H9 (cell line): ENCODE measurements at regions not wholly inside any gene's neighbourhood (a gene's known extent, or its start where the extent isn't known, plus 50 kb on each side); places are given as distances from the start of the nearest gene placed in this dataset.

ENCODE experiments used
- DNase-seq: peaks from one replicate; pipeline ENCODE4 v3.0.0-alpha.2; 2017
- H2AFZ ChIP-seq: one replicate; pipeline ENCODE4 v1.6.1; 2013; ENCODE audit warnings: mild to moderate bottlenecking, low read length, control low read depth, moderate library complexity
- H2AK5ac ChIP-seq: 2 replicates; pipeline ENCODE4 v1.6.1; 2013; ENCODE audit warnings: low read length, control low read depth, mixed read lengths; ENCODE audit not compliant: insufficient read length
- H2BK120ac ChIP-seq: one replicate; pipeline ENCODE4 v1.6.1; 2013; ENCODE audit warnings: low read depth, mild to moderate bottlenecking, low read length, control low read depth, inconsistent platforms; ENCODE audit not compliant: poor library complexity, severe bottlenecking
- H2BK12ac ChIP-seq: 2 replicates; pipeline ENCODE4 v1.6.1; 2013; ENCODE audit warnings: low read length, control low read depth, mixed read lengths, low read depth; ENCODE audit not compliant: insufficient read length
- H2BK15ac ChIP-seq: 2 replicates; pipeline ENCODE4 v1.6.1; 2013; ENCODE audit warnings: low read depth, low read length, control low read depth
- H2BK20ac ChIP-seq: one replicate; pipeline ENCODE4 v1.6.1; 2013; ENCODE audit warnings: low read depth, mild to moderate bottlenecking, low read length, control low read depth, inconsistent platforms; ENCODE audit not compliant: poor library complexity, severe bottlenecking
- H2BK5ac ChIP-seq: 2 replicates; pipeline ENCODE4 v1.6.1; 2013; ENCODE audit warnings: low read length, control low read depth, mixed read lengths; ENCODE audit not compliant: insufficient read length
- H3K14ac ChIP-seq: 2 replicates; pipeline ENCODE4 v1.6.1; 2013; ENCODE audit warnings: low read length, control low read depth; ENCODE audit not compliant: insufficient read depth
- H3K18ac ChIP-seq: 2 replicates; pipeline ENCODE4 v1.6.1; 2013; ENCODE audit warnings: low read depth, mild to moderate bottlenecking, mixed read lengths, low read length, control low read depth; ENCODE audit not compliant: insufficient read length
- H3K23ac ChIP-seq: 2 replicates; pipeline ENCODE4 v1.6.1; 2013; ENCODE audit warnings: low read length, control low read depth, mixed read lengths, low read depth; ENCODE audit not compliant: insufficient read length
- H3K23me2 ChIP-seq: 2 replicates; pipeline ENCODE4 v1.6.1; 2013; ENCODE audit warnings: low read depth, mild to moderate bottlenecking, mixed read lengths, low read length, control low read depth; ENCODE audit not compliant: insufficient read length, poor library complexity, severe bottlenecking
- H3K27ac ChIP-seq: 2 replicates; pipeline ENCODE4 v1.5.1; 2013; ENCODE audit warnings: low read length, control low read depth, mixed read lengths, low read depth; ENCODE audit not compliant: insufficient read length
- H3K27me3 ChIP-seq: 2 replicates; pipeline ENCODE4 v1.6.1; 2013; ENCODE audit warnings: low read length, control low read depth, inconsistent platforms; ENCODE audit not compliant: insufficient read depth
- H3K4ac ChIP-seq: 2 replicates; pipeline ENCODE4 v1.6.1; 2013; ENCODE audit warnings: low read depth, mild to moderate bottlenecking, control low read depth, inconsistent platforms, low read length, moderate library complexity
- H3K4me1 ChIP-seq: 2 replicates; pipeline ENCODE4 v1.6.1; 2013; ENCODE audit warnings: low read length, control low read depth, inconsistent platforms; ENCODE audit not compliant: insufficient read depth
- H3K4me2 ChIP-seq: 2 replicates; pipeline ENCODE4 v1.6.1; 2013; ENCODE audit warnings: low read length, control low read depth, mixed read lengths; ENCODE audit not compliant: insufficient read length, insufficient read depth
- H3K56ac ChIP-seq: 2 replicates; pipeline ENCODE4 v1.6.1; 2013; ENCODE audit warnings: low read depth, mild to moderate bottlenecking, mixed read lengths, low read length, control low read depth; ENCODE audit not compliant: insufficient read length
- H3K79me1 ChIP-seq: 2 replicates; pipeline ENCODE4 v1.6.1; 2013; ENCODE audit warnings: low read depth, mild to moderate bottlenecking, moderate library complexity, low read length, control low read depth, inconsistent platforms; ENCODE audit not compliant: insufficient read depth, poor library complexity, severe bottlenecking
- H3K79me2 ChIP-seq: 2 replicates; pipeline ENCODE4 v1.6.1; 2013; ENCODE audit warnings: low read length, control low read depth, inconsistent platforms; ENCODE audit not compliant: insufficient read depth
- H3K9ac ChIP-seq: 2 replicates; pipeline ENCODE4 v1.6.1; 2013; ENCODE audit warnings: low read length, control low read depth, mixed read lengths; ENCODE audit not compliant: insufficient read length; ENCODE audit errors: extremely low read depth
- H3K9me3 ChIP-seq: one replicate; pipeline ENCODE4 v1.6.1; 2013; ENCODE audit warnings: low read depth, low read length, inconsistent platforms; ENCODE audit not compliant: control insufficient read depth
- H3T11ph ChIP-seq: one replicate; pipeline ENCODE4 v1.6.1; 2013; ENCODE audit warnings: mild to moderate bottlenecking, low read length, control low read depth, inconsistent platforms
- H4K20me1 ChIP-seq: one replicate; pipeline ENCODE4 v1.6.1; 2013; ENCODE audit not compliant: control insufficient read depth, insufficient read length, insufficient read depth
- H4K5ac ChIP-seq: 2 replicates; pipeline ENCODE4 v1.6.1; 2013; ENCODE audit warnings: low read depth, mild to moderate bottlenecking, mixed read lengths, low read length, control low read depth; ENCODE audit not compliant: insufficient read length
- H4K8ac ChIP-seq: replicated peaks from 2 replicates; pipeline ENCODE4 v1.6.1; 2013; ENCODE audit warnings: low read length, control low read depth, mixed read lengths, low read depth; ENCODE audit not compliant: insufficient read length
- H4K91ac ChIP-seq: 2 replicates; pipeline ENCODE4 v1.6.1; 2013; ENCODE audit warnings: low read depth, mild to moderate bottlenecking, moderate library complexity, mixed read lengths, low read length, control low read depth; ENCODE audit not compliant: insufficient read length
- H3K27ac Mint-ChIP-seq, 3 experiments: 2 replicates in 2 of 3; 3 replicates in 1 of 3; pipeline ENCODE4 v1.8.0; 2020 to 2021; ENCODE audit warnings: mixed read lengths in 3 of 3, mild to moderate bottlenecking in 1 of 3, moderate library complexity in 1 of 3
- H3K27me3 Mint-ChIP-seq: 2 replicates; pipeline ENCODE4 v1.8.0; 2021; ENCODE audit warnings: low read depth, mild to moderate bottlenecking, moderate library complexity, mixed read lengths
- H3K36me3 Mint-ChIP-seq, 3 experiments: 2 replicates in 2 of 3; 3 replicates in 1 of 3; pipeline ENCODE4 v1.8.0; 2020 to 2021; ENCODE audit warnings: low read depth in 3 of 3, mixed read lengths in 3 of 3; ENCODE audit not compliant: insufficient read depth in 1 of 3
- H3K4me1 Mint-ChIP-seq, 2 experiments: 2 replicates each; pipeline ENCODE4 v1.8.0; 2020; ENCODE audit warnings: mixed read lengths in 2 of 2
- H3K4me3 Mint-ChIP-seq, 2 experiments: 2 replicates in 1 of 2; 3 replicates in 1 of 2; pipeline ENCODE4 v1.8.0; 2020 to 2021; ENCODE audit warnings: mild to moderate bottlenecking in 2 of 2, mixed read lengths in 2 of 2, moderate library complexity in 1 of 2
- H3K9me3 Mint-ChIP-seq, 2 experiments: 2 replicates in 1 of 2; 3 replicates in 1 of 2; pipeline ENCODE4 v1.8.0; 2020; ENCODE audit warnings: mild to moderate bottlenecking in 2 of 2, mixed read lengths in 2 of 2, moderate library complexity in 1 of 2
- WGBS: extraction: QIAGEN DNeasy Blood & Tissue Kit; methylation state at CpG from one replicate; pipeline ENCODE4 v1.1.7; 2013; ENCODE audit warnings: missing lambda C conversion rate, low lambda C conversion rate, mixed read lengths; ENCODE audit not compliant: insufficient read length; ENCODE audit errors: extremely low coverage; 5-methylcytosine and 5-hydroxymethylcytosine counted together
- TF ChIP-seq, protein P1 (sequence below): fragments of 200-600 bp; sonication (generic); conservative IDR thresholded peaks from 3 replicates; pipeline ENCODE4 v1.8.0; 2021; ENCODE audit warnings: antibody characterized with exemption, mild to moderate bottlenecking

- Histone ChIP-seq H2BK12ac (no peak overlapping the region), H4K91ac (no peak overlapping the region), H2AK5ac (no peak overlapping the region), H3K18ac (no peak overlapping the region), H4K20me1 (no peaks in the 10 kb centered on the region), H2BK20ac (no peak overlapping the region), H2AFZ (no peak overlapping the region), H3K4me2 (no peak overlapping the region), H3K56ac (no peak overlapping the region), H3K79me1 (no peaks in the 10 kb centered on the region), H3K79me2 (no peaks in the 10 kb centered on the region), H3T11ph (no peak overlapping the region), H4K8ac (no peak overlapping the region), H3K27me3 (no peaks in the 10 kb centered on the region), H3K4me1 (no peaks in the 10 kb centered on the region), H3K4ac (no peak overlapping the region), H3K14ac (no peak overlapping the region), H4K5ac (no peak overlapping the region), H3K9ac (no peak overlapping the region), H2BK5ac (no peak overlapping the region), H3K23ac (no peak overlapping the region), H3K23me2 (no peaks in the 10 kb centered on the region), H3K27ac (no peak overlapping the region), H2BK120ac (no peak overlapping the region), H3K9me3 (no peaks in the 10 kb centered on the region), H2BK15ac (no peak overlapping the region)
- Mint-ChIP-seq H3K27me3 (no peaks in the 10 kb centered on the region; the same call in 1 of the 2 replicates), H3K27ac (no peak overlapping the region), H3K36me3 (no peaks in the 10 kb centered on the region), H3K9me3 (no peaks in the 10 kb centered on the region), H3K4me3 (no peak overlapping the region), H3K4me1 (peaks cover 5 to 6% of the 10 kb centered on the region in 2 experiments; a peak in 3 of 4 replicates)
- DNase-seq, result no peak
- WGBS, result no CpG with 5 or more reads among the region's 5 CpGs
- TF ChIP-seq, protein P1, sequence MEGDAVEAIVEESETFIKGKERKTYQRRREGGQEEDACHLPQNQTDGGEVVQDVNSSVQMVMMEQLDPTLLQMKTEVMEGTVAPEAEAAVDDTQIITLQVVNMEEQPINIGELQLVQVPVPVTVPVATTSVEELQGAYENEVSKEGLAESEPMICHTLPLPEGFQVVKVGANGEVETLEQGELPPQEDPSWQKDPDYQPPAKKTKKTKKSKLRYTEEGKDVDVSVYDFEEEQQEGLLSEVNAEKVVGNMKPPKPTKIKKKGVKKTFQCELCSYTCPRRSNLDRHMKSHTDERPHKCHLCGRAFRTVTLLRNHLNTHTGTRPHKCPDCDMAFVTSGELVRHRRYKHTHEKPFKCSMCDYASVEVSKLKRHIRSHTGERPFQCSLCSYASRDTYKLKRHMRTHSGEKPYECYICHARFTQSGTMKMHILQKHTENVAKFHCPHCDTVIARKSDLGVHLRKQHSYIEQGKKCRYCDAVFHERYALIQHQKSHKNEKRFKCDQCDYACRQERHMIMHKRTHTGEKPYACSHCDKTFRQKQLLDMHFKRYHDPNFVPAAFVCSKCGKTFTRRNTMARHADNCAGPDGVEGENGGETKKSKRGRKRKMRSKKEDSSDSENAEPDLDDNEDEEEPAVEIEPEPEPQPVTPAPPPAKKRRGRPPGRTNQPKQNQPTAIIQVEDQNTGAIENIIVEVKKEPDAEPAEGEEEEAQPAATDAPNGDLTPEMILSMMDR, result no peak
Observed at GRCh38 chr18:2222270-2223185, 348.8 kb downstream of the METTL4 start.
